Peyer's patch (tissue), 4 donors: ENCODE measurements at regions not wholly inside any gene's neighbourhood (a gene's known extent, or its start where the extent isn't known, plus 50 kb on each side); places are given as distances from the start of the nearest gene placed in this dataset.

ENCODE experiments used
- DNase-seq, 3 donors: peaks; one replicate each; pipeline ENCODE4 v3.0.0-alpha.2; 2017 to 2019
- H3K27ac ChIP-seq, 4 donors: fragments of 200-600 bp; sonication (generic); one replicate each; pipeline ENCODE4 v1.5.1; 2016 to 2019
- H3K27me3 ChIP-seq, 2 donors: fragments of 200-600 bp; sonication (generic); one replicate each; pipeline ENCODE4 v1.5.1; 2019
- H3K36me3 ChIP-seq, 3 donors: fragments of 200-600 bp; sonication (generic); one replicate each; pipeline ENCODE4 v1.5.1; 2016 to 2019
- H3K4me1 ChIP-seq, 4 donors: fragments of 200-600 bp; sonication (generic); one replicate each; pipeline ENCODE4 v1.5.1; 2016 to 2019
- H3K4me3 ChIP-seq, 4 donors: fragments of 200-600 bp; sonication (generic); 1 replicate in 3 of 4; 2 replicates in 1 of 4; pipeline ENCODE4 v1.5.1; 2016 to 2019; ENCODE audit warnings: mild to moderate bottlenecking in 1 of 4
- H3K9me3 ChIP-seq, 4 donors: fragments of 200-600 bp; sonication (generic); one replicate each; pipeline ENCODE4 v1.5.1; 2016 to 2019; ENCODE audit warnings: mild to moderate bottlenecking in 1 of 4
- POLR2A ChIP-seq, 2 donors: fragments of 450-650 bp; IDR thresholded peaks; one replicate each; pipeline ENCODE4 v1.5.1; 2017; ENCODE audit warnings: antibody characterized with exemption in 2 of 2, mild to moderate bottlenecking in 2 of 2, moderate library complexity in 2 of 2
- TF ChIP-seq, protein P1 (sequence below), 6 experiments: fragments of 450-650 bp in 4 of 6; fragments of 200-600 bp in 2 of 6; sonication (generic) in 1 of 6; IDR thresholded peaks; one replicate each; pipeline ENCODE4 v1.5.1; 2017 to 2019; ENCODE audit warnings: antibody characterized with exemption in 6 of 6, mild to moderate bottlenecking in 3 of 6, moderate library complexity in 1 of 6

DNA sequence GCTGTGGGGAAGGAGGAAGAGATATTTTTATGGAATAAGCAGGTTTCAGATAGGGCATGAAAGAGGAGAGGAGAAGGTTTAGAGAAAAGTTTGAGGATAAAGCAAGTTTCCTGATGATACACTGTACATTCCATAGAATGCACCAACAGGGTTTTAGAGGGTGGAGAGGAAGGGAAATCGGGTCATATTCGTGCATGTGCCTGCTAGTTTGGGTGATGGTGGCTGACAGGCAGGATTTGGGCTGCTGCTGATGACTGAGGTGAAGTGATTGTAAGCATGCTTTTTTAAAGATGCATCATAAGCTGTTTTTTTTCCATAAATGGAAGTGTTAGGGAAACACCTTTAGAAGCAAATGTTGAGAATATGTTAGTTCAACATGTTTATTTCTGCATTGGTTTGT is 68.8 kb downstream of the PMAIP1 start:
- no peak for DNase-seq
- TF ChIP-seq, protein P1, sequence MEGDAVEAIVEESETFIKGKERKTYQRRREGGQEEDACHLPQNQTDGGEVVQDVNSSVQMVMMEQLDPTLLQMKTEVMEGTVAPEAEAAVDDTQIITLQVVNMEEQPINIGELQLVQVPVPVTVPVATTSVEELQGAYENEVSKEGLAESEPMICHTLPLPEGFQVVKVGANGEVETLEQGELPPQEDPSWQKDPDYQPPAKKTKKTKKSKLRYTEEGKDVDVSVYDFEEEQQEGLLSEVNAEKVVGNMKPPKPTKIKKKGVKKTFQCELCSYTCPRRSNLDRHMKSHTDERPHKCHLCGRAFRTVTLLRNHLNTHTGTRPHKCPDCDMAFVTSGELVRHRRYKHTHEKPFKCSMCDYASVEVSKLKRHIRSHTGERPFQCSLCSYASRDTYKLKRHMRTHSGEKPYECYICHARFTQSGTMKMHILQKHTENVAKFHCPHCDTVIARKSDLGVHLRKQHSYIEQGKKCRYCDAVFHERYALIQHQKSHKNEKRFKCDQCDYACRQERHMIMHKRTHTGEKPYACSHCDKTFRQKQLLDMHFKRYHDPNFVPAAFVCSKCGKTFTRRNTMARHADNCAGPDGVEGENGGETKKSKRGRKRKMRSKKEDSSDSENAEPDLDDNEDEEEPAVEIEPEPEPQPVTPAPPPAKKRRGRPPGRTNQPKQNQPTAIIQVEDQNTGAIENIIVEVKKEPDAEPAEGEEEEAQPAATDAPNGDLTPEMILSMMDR (IDR thresholded peaks at IDR 0.05) = no peak
- TF ChIP-seq POLR2A (IDR thresholded peaks at IDR 0.05) = no peak
- Histone ChIP-seq H3K9me3 (no peaks in the 10 kb centered on the region), H3K27ac (no peak overlapping the region), H3K4me1 (no peaks in the 10 kb centered on the region), H3K4me3 (no peak overlapping the region), H3K27me3 (no peaks in the 10 kb centered on the region), H3K36me3 (no peaks in the 10 kb centered on the region)

- Histone ChIP-seq H3K27me3 (no peaks in the 10 kb centered on the region), H3K9me3 (no peaks in the 10 kb centered on the region), H3K4me3 (no peak overlapping the region), H3K4me1 (no peaks in the 10 kb centered on the region), H3K36me3 (no peaks in the 10 kb centered on the region), H3K27ac (no peak overlapping the region)
- no peak for DNase-seq
- TF ChIP-seq, protein P1 (IDR thresholded peaks at IDR 0.05) = no peak
- no peak for TF ChIP-seq POLR2A (IDR thresholded peaks at IDR 0.05)
Measured at GRCh38 chr18:59967878-59968277, 68.1 kb downstream of the PMAIP1 start.

DNA sequence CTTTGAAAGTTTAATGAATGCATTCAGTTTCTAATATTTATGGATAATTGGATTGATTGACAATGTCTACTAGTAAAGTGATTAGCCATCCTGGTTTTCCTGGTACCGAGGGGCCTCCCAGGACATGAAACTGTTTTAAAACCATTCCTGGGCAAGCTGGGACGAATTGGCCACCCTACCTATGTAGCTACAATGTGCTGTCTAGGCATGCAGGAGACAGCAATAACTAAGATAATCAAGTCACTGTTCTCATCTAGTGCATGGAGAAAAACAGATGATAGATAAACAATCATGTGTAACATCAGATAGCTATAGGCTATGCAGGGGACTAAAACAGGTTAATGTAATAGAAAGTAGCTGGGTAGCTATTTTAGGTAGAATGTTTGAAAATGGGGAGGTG is 67.1 kb downstream of the PMAIP1 start:
- no peaks in the 10 kb centered on the region for H3K9me3 ChIP-seq
- TF ChIP-seq, protein P1 (IDR thresholded peaks at IDR 0.05) = no peak
- TF ChIP-seq POLR2A (IDR thresholded peaks at IDR 0.05) = no peak
- no peak overlapping the region for H3K4me3 ChIP-seq
- no peak for DNase-seq
- no peaks in the 10 kb centered on the region for H3K4me1 ChIP-seq
- H3K27me3 ChIP-seq = no peaks in the 10 kb centered on the region
- H3K27ac ChIP-seq = no peak overlapping the region
- H3K36me3 ChIP-seq = no peaks in the 10 kb centered on the region

DNA sequence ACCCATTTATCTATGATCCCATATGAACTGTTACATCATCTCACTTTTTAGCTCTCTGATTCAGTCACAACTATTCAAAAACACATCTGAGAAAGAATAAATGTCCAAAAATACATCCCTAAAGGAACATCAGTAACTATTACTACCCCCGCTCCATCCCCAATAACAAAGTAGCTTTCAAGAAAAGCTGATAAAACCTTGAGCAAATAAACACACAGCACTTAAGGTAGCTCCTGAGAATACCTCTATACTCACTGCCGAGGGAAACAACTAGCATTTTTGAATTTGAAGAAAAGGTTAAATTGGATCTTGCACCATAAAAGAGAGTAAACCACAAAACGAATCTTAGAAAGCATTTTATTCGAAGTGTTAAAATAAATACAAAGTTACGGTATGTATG is 63.4 kb downstream of the PMAIP1 start:
- Histone ChIP-seq H3K4me1 (no peaks in the 10 kb centered on the region), H3K9me3 (no peaks in the 10 kb centered on the region), H3K4me3 (no peak overlapping the region), H3K36me3 (no peaks in the 10 kb centered on the region), H3K27ac (no peak overlapping the region), H3K27me3 (no peaks in the 10 kb centered on the region)
- DNase-seq = no peak
- no peak for TF ChIP-seq POLR2A (IDR thresholded peaks at IDR 0.05)
- TF ChIP-seq, protein P1 (IDR thresholded peaks at IDR 0.05) = no peak

- H3K36me3 ChIP-seq = no peaks in the 10 kb centered on the region
- H3K27ac ChIP-seq = peak overlapping the region in 2 of 4 donors; percentile 8 to 9
- H3K4me3 ChIP-seq = no peak overlapping the region
- no peak for TF ChIP-seq POLR2A (IDR thresholded peaks at IDR 0.05)
- TF ChIP-seq, protein P1 (IDR thresholded peaks at IDR 0.05) = no peak
- H3K27me3 ChIP-seq = no peaks in the 10 kb centered on the region
- no peaks in the 10 kb centered on the region for H3K9me3 ChIP-seq
- no peaks in the 10 kb centered on the region for H3K4me1 ChIP-seq
- peak in 2 of 3 donors; percentile 63 to 74 for DNase-seq
Measured at GRCh38 chr18:59961070-59961469, 61.3 kb downstream of the PMAIP1 start.

DNA sequence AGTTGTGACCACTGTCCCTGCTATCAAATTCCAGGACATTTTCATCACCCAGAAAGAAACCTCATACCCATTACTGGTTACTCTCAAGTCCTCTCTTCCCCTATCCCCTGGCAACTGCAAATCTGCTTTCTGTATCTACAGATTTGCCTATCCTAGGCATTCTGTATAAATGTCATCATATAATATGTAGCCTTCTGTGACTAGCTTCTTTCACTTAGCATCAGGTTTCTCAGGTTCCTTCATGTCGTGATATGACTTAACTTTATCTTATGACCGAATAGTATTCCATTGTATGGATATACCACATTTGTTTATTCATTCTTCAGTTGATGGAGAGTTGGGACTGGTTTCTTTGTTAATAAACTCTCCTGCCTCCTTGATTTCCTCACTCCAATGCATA is 60.5 kb downstream of the PMAIP1 start:
- H3K27ac ChIP-seq = peak overlapping the region in 2 of 4 donors; percentile 8 to 9
- H3K4me3 ChIP-seq = no peak overlapping the region
- no peaks in the 10 kb centered on the region for H3K4me1 ChIP-seq
- TF ChIP-seq POLR2A (IDR thresholded peaks at IDR 0.05) = no peak
- TF ChIP-seq, protein P1 (IDR thresholded peaks at IDR 0.05) = no peak
- no peaks in the 10 kb centered on the region for H3K9me3 ChIP-seq
- no peaks in the 10 kb centered on the region for H3K27me3 ChIP-seq
- H3K36me3 ChIP-seq = no peaks in the 10 kb centered on the region
- no peak for DNase-seq
